ENCODE measurements at regions not wholly inside any gene's neighbourhood (a gene's known extent, or its start where the extent isn't known, plus 50 kb on each side); places are given as distances from the start of the nearest gene placed in this dataset.

- ATAC-seq (peak; percentile 82 to 88; a peak in 5 of 6 replicates), DNase-seq (ENCODE audit: low read depth in 1 of 2, low spot score in 1 of 2) (peak in 1 of 2 experiments; percentile 38), FAIRE-seq (no peak)
- Histone ChIP-seq H3K4me3 (no peak overlapping the region), H3K27ac (peak overlapping the region; percentile 46 to 61), H3K4me2 (peak overlapping the region; percentile 60), H3K9me3 (no peaks in the 10 kb centered on the region), H3K4me1 (peaks cover 20% of the 10 kb centered on the region)
- 2% methylated on average over 4 of the region's 4 CpGs for WGBS (ENCODE audit: missing lambda C conversion rate)
- TF ChIP-seq POLR2AphosphoS2 (conservative IDR thresholded peaks at IDR 0.05; ENCODE audit: low read length) (no peak), HOXB5 (CRISPR knock-in tag; IDR thresholded peaks at IDR 0.05) (0 out of 2 replicates have a peak, but pooled peaks have one; percentile 25), FOSL2 (IDR thresholded peaks at IDR 0.05) (0 out of 2 replicates have a peak, but pooled peaks have one; percentile 36), FOSL2 (CRISPR knock-in tag; IDR thresholded peaks at IDR 0.05) (peak; percentile 67), JUNB (IDR thresholded peaks at IDR 0.05) (peak; percentile 49)
- ChIA-PET POLR2A (no interaction called here), CTCF (interaction anchor here (1.0 to 1.3 kb wide), 2 partner anchors 17 to 159 kb away, joined by 3 read pairs; no protein-coding TSS in a partner anchor)
Observed at GRCh38 chr2:138107288-138107687, 143.0 kb downstream of the HNMT start.

GRCh38 chr2:138110453-138111083 lies 146.3 kb downstream of the HNMT start:
- ChIA-PET CTCF (interaction anchor here (1.1 to 1.4 kb wide), 2 partner anchors 11 to 21 kb away, joined by 3 to 4 read pairs; no protein-coding TSS in a partner anchor), POLR2A (no interaction called here)
- no peak overlapping the region for H3K4me2 ChIP-seq
- ATAC-seq (no peak), DNase-seq (ENCODE audit: low read depth in 1 of 2, low spot score in 1 of 2) (no peak), FAIRE-seq (no peak)
- H3K4me3 ChIP-seq: no peak overlapping the region
- no peak for TF ChIP-seq NR3C1 (IDR thresholded peaks at IDR 0.05)
- no peak for TF ChIP-seq HDAC2 (IDR thresholded peaks at IDR 0.05)
- no peak for TF ChIP-seq NFE2L2 (conservative IDR thresholded peaks at IDR 0.05; ENCODE audit: low read length)
- TF ChIP-seq HOXB5 (CRISPR knock-in tag; IDR thresholded peaks at IDR 0.05): no peak
- TF ChIP-seq GATA3 (IDR thresholded peaks at IDR 0.05; ENCODE audit: borderline replicate concordance): no peak
- TF ChIP-seq RCOR1 (IDR thresholded peaks at IDR 0.05; ENCODE audit: low read depth, low read length): no peak
- TF ChIP-seq EP300 (IDR thresholded peaks at IDR 0.05): no peak
- TF ChIP-seq MAFK (IDR thresholded peaks at IDR 0.05; ENCODE audit: partially characterized antibody): no peak
- TF ChIP-seq CBX8 (IDR thresholded peaks at IDR 0.05): no peak
- no peak for TF ChIP-seq RARB (CRISPR knock-in tag; IDR thresholded peaks at IDR 0.05)
- WGBS (ENCODE audit: missing lambda C conversion rate): 54% methylated on average over 2 of the region's 2 CpGs
- H3K4me1 ChIP-seq: peaks cover 29% of the 10 kb centered on the region
- H3K27ac ChIP-seq: no peak overlapping the region
- no peaks in the 10 kb centered on the region for H3K9me3 ChIP-seq

GRCh38 chr2:138112536-138112935 lies 148.3 kb downstream of the HNMT start:
- H3K4me2 ChIP-seq: peak overlapping the region; percentile 25
- ATAC-seq (no peak), DNase-seq (ENCODE audit: low read depth in 1 of 2, low spot score in 1 of 2) (no peak), FAIRE-seq (no peak)
- 29% methylated on average over 1 of the region's 1 CpG for WGBS (ENCODE audit: missing lambda C conversion rate)
- H3K4me3 ChIP-seq: no peak overlapping the region
- ChIA-PET POLR2A (no interaction called here), CTCF (no interaction called here)
- H3K4me1 ChIP-seq: peaks cover 18% of the 10 kb centered on the region
- TF ChIP-seq MAFK (IDR thresholded peaks at IDR 0.05; ENCODE audit: partially characterized antibody): peak; percentile 79
- TF ChIP-seq CHD2 (IDR thresholded peaks at IDR 0.05; ENCODE audit: low read length, partially characterized antibody): no peak
- no peaks in the 10 kb centered on the region for H3K9me3 ChIP-seq
- peak overlapping the region; percentile 15 to 55 for H3K27ac ChIP-seq

GRCh38 chr2:138113871-138114525 lies 149.7 kb downstream of the HNMT start:
- CTCF ChIA-PET: no interaction called here
- Histone ChIP-seq H3K4me3 (no peak overlapping the region), H3K9me3 (no peaks in the 10 kb centered on the region), H3K4me1 (peaks cover 12% of the 10 kb centered on the region; the same call in 2 of the 3 replicates), H3K27ac (peak overlapping the region in 1 of 2 experiments; percentile 43; a peak in 1 of 6 replicates), H3K4me2 (no peak overlapping the region)
- WGBS (ENCODE audit: missing lambda C conversion rate): 80% methylated on average over 4 of the region's 4 CpGs
- TF ChIP-seq KDM5A (IDR thresholded peaks at IDR 0.05) (no peak), CBX8 (IDR thresholded peaks at IDR 0.05) (no peak), ZC3H11A (IDR thresholded peaks at IDR 0.05) (no peak), EHMT2 (IDR thresholded peaks at IDR 0.05; ENCODE audit: low read depth) (no peak), TP53 (CRISPR knock-in tag; IDR thresholded peaks at IDR 0.05) (no peak), RFX5 (IDR thresholded peaks at IDR 0.05) (no peak), POLR2A (IDR thresholded peaks at IDR 0.05; ENCODE audit: low read length) (no peak), PBX3 (IDR thresholded peaks at IDR 0.05) (no peak)
- no peak for FAIRE-seq
- ATAC-seq: no peak
- DNase-seq (ENCODE audit: low read depth in 1 of 2, low spot score in 1 of 2): no peak
- POLR2A ChIA-PET: no interaction called here

All from A549 (cell line).